Activated CD8-positive, alpha-beta memory T cell treated with anti-CD3 and anti-CD28 coated beads, Interleukin-2, amount 50 U/mL, for 1 hour (primary cell): ENCODE measurements at regions not wholly inside any gene's neighbourhood (a gene's known extent, or its start where the extent isn't known, plus 50 kb on each side); places are given as distances from the start of the nearest gene placed in this dataset.
"Not testable (repeated sequence)": the region's sequence is repeated elsewhere in the genome, so short reads cannot be mapped to it uniquely, and the experiment has no call there.

Source experiments
- DNase-seq: peaks from one replicate; pipeline ENCODE4 v3.0.0-alpha.2; 2020; ENCODE audit errors: extremely low read depth

DNA sequence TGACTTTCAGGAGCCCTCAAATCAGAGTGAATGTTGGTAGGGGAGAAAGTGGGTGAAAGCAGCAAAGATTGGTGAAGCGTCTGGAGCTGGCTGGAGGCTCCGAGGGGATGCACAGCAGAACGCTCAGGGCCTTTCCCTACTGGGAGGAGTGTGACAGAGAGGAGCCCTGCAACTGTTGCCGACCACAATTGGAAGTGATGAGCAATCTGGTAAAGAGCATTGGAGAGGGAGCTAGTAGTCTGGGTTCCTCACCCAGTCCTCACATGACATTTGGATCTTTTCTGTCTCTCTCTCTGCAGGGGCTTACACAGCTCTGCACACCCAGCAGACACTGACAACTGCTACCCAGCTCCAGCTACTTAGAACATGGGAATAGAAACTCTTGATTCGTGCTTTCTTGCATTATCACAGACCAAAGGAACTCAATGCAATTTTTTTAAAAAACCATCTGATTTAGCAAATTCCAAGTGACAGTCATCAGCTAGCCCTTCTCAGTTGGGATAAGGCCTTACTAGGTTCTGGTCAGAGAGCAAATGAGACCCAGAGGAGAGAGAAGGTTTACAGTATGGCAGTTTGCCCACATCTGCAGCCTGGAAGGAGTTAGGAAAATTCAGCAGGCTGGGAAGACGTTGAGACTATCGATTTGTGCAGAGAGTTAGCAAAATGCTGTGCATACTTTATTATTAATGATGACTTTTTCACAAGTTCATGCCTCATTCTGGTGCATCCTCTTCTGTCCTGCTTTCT is 278.0 kb upstream of the PLET1 start:
- no peak for DNase-seq

DNA sequence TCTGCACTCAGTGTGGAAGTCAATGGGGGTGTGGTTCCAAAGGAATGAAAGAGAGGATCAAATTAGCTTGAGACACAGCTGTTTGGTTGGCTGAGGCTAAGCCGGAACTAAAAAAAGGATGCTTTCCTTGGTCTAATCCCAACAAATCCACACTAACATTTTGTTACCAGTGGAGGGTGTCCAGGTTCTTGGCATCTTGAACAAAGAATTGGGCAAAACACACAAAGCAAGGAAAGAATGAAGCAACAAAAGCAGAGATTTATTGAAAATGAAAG is 278.6 kb upstream of the PLET1 start:
- not testable (repeated sequence) for DNase-seq

DNA sequence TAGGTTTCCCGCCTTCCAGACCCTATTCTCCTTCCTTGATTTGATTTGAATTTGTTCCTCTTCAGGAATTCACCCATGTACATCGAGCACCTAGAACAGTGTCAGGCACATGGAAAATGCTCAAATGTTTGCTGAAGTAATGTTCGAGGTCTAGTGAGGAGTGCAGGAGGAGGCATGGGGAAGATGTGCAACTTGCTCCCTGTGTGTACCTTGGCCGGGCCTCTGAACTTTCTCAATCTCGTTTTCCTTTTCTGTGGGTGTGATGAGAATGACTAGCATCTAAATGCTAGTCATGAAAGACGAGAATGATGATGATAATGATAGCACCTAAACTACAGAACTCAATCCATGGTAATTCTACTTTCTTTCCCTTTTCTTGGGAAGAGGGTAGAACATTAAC is 279.1 kb upstream of the PLET1 start:
- DNase-seq, result no peak

DNA sequence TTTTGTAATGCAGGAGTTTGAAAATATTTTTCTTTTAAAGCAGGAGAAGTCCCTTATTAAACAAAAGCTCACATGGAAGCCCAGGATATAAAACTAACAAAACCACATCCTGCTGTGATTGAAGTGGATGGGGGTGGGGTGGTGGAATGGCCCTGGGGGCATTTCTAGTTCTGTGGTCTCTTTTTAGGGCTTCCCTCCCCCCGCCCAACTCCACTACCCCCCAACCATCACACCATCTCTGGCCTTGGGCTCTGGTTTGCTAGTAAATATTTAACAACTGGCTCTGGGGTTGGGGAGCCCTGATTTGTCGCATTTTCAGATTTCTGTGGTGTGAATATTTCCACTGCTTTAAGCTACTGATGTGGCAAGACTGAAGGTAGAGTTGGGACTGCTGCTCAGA is 279.6 kb upstream of the PLET1 start:
- DNase-seq, result no peak

DNA sequence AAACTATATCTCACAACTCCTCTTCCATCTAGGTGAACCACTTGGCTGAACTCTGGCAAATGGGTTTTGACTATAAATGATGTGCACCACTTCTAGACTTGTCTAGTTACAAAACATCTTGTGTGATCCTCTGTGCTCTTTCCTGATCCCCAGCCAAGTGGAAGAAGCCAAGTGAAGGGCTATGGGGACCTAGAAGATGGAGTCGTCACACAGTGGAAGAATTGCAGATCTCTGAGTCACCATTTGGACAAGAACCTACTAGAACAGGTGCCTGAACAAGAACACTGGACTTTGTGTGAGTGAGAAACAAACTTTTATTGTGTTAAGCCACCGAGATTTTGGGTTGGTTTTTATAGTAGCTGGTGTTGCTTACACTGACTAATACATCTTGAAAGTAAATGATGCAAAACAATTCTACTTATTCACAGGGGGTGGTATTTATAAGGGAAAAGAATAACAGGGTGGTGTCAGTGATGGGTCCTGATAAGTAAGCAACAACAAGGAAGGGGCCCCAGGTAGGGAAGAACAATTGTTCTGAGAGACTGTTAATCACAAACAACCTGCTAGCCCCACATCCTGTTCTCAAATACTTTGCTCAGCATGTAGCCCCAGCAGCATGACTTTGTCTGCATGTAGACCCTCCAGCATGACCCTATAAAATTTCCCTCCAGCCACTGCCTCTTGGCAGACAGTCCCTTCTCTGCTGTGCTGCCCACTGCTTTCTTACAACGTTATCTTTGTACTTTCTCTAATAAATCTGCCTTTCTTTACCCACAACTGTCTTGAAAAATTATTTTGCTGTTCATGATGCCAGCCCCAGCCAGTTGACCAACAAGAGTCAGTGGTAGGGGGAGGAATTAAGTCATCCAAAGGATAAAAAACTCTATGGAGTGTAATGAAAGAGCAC is 280.7 kb upstream of the PLET1 start:
- DNase-seq, result no peak

DNA sequence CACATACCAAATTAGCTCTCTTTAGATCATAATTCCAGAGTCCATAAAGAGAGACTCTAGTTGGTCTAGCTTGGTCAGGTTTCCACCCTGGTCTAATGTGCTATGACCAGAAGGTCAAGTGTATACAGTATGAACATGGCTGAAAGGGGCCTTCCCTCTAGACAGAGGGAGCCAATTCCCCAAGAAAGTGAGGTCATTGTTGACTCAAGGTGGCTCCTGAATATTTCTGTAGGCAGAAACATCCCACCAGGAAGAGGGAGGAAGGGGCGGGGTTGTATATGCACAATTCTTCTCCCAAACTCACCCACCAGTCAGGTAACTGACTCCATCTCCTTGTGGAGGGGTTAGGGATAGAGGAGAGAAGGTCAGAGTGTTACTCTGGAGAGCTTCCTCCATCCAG is 281.8 kb upstream of the PLET1 start:
- no peak for DNase-seq

DNA sequence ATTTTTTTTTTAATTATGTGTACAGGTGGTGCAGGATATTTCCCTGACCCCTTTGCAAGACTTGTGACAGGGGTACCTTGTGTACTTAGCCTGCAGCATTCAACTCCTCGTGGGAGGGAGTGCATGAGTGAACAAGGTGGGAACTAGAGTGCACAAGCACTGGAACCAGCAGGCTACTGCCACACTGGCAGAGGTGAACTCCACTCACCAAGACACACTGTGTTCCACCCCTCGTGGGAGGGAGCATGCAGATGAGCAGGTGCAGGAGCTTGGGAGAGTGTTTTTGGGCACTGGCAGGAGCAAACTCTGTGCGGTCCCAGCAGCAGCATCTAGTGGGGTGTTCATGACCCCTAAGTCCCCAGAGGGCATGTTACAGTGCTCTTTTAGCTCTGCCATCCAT is 282.7 kb upstream of the PLET1 start:
- DNase-seq, result no peak

DNA sequence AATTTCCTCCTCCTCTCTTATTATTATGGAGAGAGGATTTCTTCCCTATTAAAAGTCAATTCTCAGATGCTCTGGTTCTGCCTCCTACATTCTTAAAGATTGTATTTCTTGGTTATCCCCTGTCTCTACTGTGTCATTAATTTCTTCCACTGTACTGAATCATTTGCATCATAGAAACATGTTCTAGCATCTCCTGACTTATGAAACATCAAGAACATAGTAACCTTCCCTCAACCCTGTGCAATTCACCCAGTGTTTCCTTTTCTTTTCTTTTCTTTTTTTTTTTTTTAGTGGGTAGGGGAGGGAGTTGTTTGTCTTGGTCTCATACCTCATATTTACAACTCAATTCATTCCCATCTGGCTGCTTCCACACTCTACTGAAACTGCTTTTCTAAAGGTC is 288.0 kb upstream of the PLET1 start:
- no peak for DNase-seq

DNA sequence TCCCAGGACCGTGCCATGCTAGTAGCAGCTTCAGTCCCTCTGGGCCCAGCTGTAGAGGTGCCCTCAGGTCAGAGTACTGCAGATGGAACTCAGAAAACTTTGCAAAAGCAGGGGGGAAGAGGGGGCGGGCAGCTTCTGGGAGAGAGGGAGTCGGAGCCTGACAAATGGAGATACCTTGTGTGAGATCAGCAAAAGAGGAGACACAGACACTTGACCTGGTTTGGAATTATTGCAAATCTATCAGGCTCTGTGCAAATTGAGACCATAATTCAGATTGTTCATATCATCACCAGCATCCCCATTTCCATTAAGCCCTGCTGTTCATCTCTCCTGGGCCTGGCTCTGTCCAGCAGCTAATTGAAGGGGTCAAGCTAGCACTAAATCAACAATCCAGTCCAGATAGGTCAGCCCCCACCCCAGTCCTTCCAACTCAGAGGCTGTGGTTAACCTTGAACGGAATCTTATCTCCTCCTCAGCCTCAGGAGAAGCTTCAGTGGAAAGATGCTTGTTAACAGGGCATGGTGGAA is 292.6 kb upstream of the PLET1 start:
- DNase-seq, result no peak

DNA sequence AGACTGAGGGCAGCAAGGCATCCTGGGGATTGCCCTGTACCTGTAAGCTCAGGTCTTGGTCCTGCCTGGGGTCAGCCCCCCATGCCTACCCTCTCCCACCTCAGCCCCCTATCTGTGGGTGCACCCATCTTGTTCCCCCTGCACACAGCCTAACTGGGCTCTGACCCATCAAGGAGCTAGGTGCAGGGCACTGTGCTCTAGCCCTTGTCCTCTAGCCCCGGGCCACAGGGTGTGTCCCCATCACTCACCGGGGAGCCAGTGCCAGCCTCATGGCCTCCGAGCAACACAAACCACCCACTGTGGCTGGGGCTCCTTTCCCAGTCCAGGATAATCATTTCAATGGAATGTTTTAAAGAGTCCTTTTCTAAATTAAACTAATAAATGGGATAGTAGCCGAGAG is 293.9 kb upstream of the PLET1 start:
- no peak for DNase-seq

DNA sequence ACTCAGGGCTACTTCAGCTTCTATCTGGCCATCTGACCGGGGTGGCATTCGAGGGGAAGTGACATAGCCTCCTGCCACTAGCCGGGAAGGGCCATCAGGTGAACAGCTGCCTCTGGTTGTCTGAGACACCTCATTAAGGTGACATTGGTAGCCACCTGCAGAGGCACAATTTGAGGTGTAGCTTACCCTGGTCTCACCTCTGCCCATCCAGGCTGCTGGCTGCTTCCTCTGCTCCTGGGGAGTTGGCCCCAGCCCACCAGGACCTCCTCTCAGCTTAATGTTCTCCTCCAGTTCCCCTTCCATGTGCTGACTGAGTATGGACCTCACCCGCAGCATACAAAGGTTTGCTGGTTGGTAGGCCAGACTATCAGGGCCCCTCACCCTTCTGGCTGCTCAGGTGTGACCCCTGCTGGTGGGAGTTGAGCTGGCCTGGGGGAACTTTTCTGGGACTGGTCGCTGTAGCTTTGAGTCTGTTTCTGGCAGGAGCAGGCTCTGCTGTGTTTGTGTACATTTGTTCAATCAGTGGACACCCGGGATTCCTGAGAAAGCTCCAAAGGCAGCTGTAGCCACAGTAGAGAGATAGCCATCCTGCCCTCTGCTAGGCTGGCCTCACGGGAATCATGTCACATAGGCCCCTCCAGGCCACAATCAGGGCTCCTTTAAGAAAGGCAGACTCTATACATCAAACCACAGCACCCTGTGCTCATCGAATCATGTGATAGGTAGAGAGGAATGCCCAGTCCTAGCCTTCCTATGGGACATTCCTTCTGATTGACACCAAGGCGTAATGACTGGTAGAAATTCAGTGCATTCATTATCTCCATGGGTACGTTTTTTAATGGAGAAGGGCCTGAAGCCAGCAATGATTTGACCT is 295.1 kb upstream of the PLET1 start:
- DNase-seq, result peak; percentile 20

DNA sequence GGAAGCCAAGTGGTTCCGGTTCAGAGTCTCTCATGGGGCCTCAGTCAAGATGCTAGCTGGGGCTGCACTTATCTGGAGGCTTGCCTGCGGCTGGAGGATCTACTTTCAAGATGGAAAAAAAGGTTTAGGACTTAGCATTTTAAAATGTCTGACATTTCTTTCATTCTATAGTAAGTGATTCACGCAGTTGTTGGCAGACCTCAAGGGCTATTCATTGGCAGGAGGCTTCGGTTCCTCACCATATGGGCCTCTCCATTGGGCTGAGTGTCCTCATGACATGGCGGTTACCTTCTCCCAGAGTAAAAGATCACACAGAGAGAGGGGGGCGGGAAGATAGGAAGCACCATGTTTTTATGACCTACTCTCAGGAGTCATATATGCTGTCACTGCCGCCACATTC is 298.0 kb upstream of the PLET1 start:
- no peak for DNase-seq

DNA sequence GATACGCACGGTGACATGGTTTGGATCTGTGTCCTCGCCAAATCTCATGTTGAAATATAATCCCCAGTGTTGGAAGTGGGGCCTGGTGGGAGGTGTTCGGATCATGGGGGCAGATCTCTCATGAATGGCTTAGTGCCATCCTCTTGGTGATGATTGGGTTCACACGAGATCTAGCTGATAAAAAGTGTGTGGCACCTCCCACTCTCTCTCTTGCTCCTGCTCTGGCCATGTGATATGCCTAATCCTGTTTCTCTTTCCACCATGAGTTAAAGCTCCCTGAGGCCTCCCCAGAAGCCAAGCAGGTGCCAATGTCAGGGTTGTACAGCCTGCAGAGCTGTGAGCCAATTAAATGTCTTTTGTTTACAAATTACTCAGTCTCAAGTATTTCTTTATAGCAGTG is 303.1 kb upstream of the PLET1 start:
- no peak for DNase-seq

DNA sequence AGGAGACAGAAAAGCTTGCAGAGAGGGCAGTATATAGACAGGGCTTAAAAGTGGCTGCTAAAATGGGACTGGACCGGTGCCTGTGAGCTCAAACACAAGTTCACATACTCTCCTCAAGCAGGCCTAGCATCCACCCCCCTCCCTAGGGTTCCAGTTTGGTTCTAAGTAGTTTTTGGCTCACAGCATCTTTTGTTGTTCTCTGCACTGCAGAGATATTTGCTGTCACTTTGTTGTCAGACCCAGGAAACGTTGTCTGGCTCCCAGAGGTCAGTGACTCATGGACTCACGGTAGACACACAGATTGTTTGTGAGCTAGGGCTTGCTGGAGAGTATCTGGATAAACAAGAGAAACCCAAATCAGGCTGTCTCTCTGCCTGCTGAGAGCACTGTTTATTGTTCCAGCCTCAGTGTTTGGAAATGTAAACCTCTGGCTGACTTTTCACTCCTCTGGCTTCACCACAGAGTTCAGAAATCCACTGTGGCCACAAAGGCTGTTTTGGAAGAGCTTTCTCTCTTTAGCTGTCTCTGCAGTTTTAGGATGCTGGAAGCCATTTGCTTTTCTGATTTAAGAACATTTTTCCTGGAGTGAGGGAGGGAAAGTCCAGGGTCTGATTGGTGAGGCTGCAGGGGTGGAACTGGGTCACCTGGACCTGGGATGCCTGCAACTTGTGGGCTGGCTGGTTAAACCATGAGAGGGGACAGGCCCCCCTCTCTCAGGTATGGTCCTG is 303.7 kb upstream of the PLET1 start:
- DNase-seq, result no peak

DNA sequence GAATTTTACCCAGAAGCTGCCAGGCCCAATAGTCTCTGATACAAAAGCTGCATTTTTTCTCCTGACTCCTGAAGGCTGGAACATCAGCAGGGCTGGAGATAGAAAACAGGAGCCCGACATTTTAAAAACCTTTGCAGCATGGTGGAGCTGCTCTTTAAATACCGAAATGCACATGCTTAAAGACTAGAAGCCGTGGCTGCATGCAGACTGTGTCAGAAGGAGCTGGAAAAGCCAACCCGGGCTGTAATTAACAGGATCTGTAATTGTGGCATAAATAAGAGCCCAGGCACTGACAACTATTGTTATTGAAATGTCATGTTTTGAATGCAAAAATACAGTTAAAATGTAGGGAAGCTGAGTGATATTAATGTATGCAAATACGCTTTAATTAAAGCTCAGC is 304.9 kb upstream of the PLET1 start:
- DNase-seq, result no peak

DNA sequence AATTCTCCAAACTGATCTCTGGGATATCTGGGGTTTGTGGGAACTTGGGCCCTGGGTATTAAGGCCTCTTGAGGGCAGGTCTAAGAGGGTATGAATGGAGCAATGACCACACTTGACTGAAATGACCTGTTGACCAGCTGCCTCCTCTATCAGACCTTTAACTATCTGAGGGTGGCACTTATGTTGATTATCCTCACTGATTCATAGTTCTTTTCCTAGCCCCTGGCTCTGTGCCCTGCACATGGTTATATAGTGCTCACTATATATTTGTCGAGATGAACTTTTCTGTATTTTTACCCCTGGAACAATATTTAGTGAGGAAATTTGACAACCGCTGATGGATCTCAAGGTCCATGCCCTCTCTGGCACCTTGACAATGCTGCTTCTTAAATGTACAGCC is 305.5 kb upstream of the PLET1 start:
- no peak for DNase-seq

DNA sequence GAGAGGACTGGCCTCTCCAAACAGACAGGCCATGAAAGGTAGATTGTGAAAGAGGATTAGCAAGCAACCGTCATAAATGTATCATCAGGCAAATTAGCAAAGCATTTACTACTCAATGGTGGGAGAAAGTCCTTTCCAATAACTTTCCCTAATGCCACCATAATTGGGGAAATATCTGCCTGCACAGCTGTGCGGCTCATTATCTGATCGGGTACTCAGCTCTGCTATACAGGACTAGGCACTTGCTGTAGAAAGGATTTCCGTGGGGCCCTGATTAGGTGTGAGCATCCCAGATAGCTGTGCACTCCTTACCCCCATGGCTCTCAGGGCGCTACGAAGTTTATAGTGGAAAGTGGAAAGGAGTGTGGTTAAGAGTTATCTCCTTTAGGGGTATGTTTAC is 309.7 kb upstream of the PLET1 start:
- DNase-seq, result no peak

DNA sequence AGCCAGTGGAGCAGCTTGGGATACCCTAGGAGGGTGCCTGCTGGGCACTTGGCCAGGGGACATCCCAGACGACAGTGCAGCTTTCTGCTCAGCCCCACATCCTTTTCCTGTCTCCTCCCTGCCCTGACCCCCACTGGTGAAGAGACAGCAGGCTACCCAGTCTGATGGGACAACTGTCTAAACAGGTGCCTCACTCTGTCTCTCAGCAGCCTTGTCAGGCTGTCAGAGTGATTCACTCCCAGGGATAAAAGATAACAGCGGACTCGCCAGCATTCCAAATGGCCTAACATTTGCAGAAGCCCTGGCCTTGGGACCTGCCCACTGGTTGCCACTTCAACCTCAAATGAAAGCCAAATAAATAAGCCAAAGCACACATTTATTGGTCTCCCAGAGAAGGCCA is 318.6 kb upstream of the PLET1 start:
- DNase-seq, result no peak

DNA sequence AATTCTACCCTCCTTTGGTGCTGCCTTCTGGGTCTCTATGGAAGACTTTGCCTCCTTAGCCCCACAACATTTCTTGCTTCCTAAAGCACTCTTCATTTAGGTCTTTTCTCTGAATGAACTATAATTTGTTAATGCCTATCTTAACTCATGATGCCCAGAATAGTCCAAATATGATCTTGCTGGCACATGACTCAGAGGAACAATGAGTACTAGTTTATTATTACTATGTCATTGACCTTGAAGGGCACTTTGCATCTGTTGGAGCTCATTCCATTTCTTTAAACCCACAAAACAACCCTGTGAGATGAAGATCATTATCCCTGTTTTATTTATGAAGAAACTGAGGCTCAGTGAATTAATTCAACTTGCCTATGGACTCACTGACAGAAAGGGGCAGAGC is 320.2 kb upstream of the PLET1 start:
- DNase-seq, result no peak

DNA sequence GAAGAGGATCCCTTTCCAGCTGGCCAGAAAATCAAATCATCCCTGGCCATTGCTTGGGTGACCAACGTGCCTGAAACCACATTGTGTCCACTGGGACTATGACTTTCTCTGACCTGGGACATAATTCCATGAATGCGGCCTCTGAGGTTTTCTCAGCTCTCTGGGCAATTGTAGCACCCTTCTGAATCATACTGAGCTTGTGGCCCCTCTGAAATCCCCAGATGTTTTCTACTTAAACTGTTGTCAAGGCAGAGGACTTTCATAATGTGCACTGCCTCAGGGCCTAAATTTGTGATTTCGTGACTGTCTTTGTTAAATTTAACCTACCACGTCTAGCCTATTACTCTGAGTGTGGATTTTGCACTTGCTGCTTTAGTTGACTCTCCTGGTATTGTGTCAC is 321.1 kb upstream of the PLET1 start:
- DNase-seq, result no peak

DNA sequence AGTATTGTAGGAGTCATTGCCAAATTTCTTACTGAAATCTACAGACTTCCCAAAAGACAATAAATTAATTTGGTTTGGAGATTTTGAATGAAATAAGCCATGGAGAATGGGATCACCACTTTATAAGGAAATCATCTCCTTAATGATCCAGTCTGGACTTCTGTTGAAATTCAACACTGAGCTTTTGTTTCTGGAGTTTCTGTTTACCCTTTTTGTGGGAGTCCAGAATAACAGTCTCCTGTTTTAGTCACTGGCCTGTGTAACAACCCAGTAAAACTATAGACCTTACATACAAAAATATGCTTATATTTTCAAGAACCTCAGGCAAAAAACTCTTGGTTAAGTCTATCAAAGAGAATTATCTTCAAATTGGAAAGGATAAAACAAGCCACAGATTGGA is 321.7 kb upstream of the PLET1 start:
- no peak for DNase-seq
